ENCODE measurements at regions not wholly inside any gene's neighbourhood (a gene's known extent, or its start where the extent isn't known, plus 50 kb on each side); places are given as distances from the start of the nearest gene placed in this dataset.

- TF ChIP-seq GATA2 (IDR thresholded peaks at IDR 0.05; ENCODE audit: insufficient read depth, insufficient read length, low read depth, low read length) (no peak), MAX (IDR thresholded peaks at IDR 0.05; ENCODE audit: insufficient read depth, insufficient read length) (no peak), POLR2A (IDR thresholded peaks at IDR 0.05; ENCODE audit: low read depth, low read length) (no peak), FOS (IDR thresholded peaks at IDR 0.05; ENCODE audit: borderline replicate concordance, insufficient read depth, low read length) (no peak), MYC (IDR thresholded peaks at IDR 0.05; ENCODE audit: low read depth, low read length) (no peak), POLR2AphosphoS5 (IDR thresholded peaks at IDR 0.05; ENCODE audit: insufficient read depth, low read depth, low read length) (no peak), JUN (IDR thresholded peaks at IDR 0.05; ENCODE audit: borderline replicate concordance, insufficient read depth, insufficient read length, low read depth) (no peak), EZH2 (IDR thresholded peaks at IDR 0.05; ENCODE audit: borderline replicate concordance, low read depth, low read length, severe bottlenecking) (no peak)
- TF ChIP-seq, protein P1, sequence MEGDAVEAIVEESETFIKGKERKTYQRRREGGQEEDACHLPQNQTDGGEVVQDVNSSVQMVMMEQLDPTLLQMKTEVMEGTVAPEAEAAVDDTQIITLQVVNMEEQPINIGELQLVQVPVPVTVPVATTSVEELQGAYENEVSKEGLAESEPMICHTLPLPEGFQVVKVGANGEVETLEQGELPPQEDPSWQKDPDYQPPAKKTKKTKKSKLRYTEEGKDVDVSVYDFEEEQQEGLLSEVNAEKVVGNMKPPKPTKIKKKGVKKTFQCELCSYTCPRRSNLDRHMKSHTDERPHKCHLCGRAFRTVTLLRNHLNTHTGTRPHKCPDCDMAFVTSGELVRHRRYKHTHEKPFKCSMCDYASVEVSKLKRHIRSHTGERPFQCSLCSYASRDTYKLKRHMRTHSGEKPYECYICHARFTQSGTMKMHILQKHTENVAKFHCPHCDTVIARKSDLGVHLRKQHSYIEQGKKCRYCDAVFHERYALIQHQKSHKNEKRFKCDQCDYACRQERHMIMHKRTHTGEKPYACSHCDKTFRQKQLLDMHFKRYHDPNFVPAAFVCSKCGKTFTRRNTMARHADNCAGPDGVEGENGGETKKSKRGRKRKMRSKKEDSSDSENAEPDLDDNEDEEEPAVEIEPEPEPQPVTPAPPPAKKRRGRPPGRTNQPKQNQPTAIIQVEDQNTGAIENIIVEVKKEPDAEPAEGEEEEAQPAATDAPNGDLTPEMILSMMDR (IDR thresholded peaks at IDR 0.05; ENCODE audit: extremely low read depth in 1 of 2, insufficient read depth in 1 of 2, low read depth in 1 of 2, low read length in 2 of 2), result no peak
- POLR2A ChIA-PET, result no interaction called here
- BruUV-seq (replicated peaks), result no TSS peak
Measured at GRCh38 chr13:65265988-65266387, 1964.1 kb downstream of the PCDH9 start.

More at GRCh38 chr13:65265988-65266387, 1964.1 kb downstream of the PCDH9 start:
- intact Hi-C loops (cut with micrococcal nuclease) (no loop called here), dilution Hi-C loops (cut with MboI; ENCODE audit: extremely low pct_ligation_motif_present, low sequenced_read_pairs) (no loop called here)
- Histone ChIP-seq H3K4me3 (replicated peaks in 1 of 3; ENCODE audit: insufficient read depth in 1 of 3, low read depth in 1 of 3, low read length in 3 of 3) (no peak overlapping the region), H3K9me1 (replicated peaks; ENCODE audit: control insufficient read depth, extremely low read depth, insufficient read depth, low read length) (no peaks in the 10 kb centered on the region), H2AFZ (ENCODE audit: low read depth, low read length) (no peak overlapping the region), H3K4me1 (ENCODE audit: control insufficient read depth, extremely low read depth, insufficient read depth, low read length) (peaks cover 2% of the 10 kb centered on the region), H4K20me1 (replicated peaks; ENCODE audit: control insufficient read depth, extremely low read depth, insufficient read depth, low read length) (no peaks in the 10 kb centered on the region), H3K36me3 (ENCODE audit: control insufficient read depth in 2 of 2, extremely low read depth in 1 of 2, insufficient read depth in 2 of 2, low read length in 2 of 2) (no peaks in the 10 kb centered on the region), H3K27ac (ENCODE audit: insufficient read depth, low read depth, low read length) (no peak overlapping the region), H3K9ac (replicated peaks; ENCODE audit: extremely low read depth, insufficient read depth, low read length) (no peak overlapping the region), H3K27me3 (ENCODE audit: control insufficient read depth in 2 of 2, insufficient read depth in 2 of 2, low read length in 2 of 2) (no peaks in the 10 kb centered on the region), H3K9me3 (replicated peaks; ENCODE audit: control insufficient read depth, insufficient read depth, low read length) (no peaks in the 10 kb centered on the region), H3K79me2 (ENCODE audit: control insufficient read depth, insufficient read depth, low read length) (no peaks in the 10 kb centered on the region), H3K4me2 (ENCODE audit: insufficient read depth, low read length) (no peak overlapping the region)
- DNase-seq (ENCODE audit: low read depth, low spot score) (no peak), FAIRE-seq (no peak)
- CTCF ChIA-PET, result no interaction called here

Measured in endothelial cell of umbilical vein (primary cell).